Kidney (tissue), 13 donors: ENCODE measurements at regions not wholly inside any gene's neighbourhood (a gene's known extent, or its start where the extent isn't known, plus 50 kb on each side); places are given as distances from the start of the nearest gene placed in this dataset.
A peak's percentile ranks its signal among the peaks of the same experiment; 100 is the strongest.

Experiments used
- DNase-seq, 5 donors: peaks; one replicate each; pipeline ENCODE4 v3.0.0-alpha.2; 2013 to 2020
- FAIRE-seq: peaks from 2 replicates; lab custom pipeline; 2012; peaks lifted over from hg19 to GRCh38; lab: Jason Lieb, UNC
- H3K27ac ChIP-seq, 2 donors: one replicate each; pipeline ENCODE4 v1.7.0; 2013; ENCODE audit warnings: low read depth in 2 of 2, low read length in 2 of 2, inconsistent platforms in 1 of 2
- H3K27me3 ChIP-seq: one replicate; pipeline ENCODE4 v1.7.1; 2013; ENCODE audit warnings: low read length, inconsistent platforms; ENCODE audit not compliant: control insufficient read depth, insufficient read depth
- H3K36me3 ChIP-seq, 3 donors: one replicate each; pipeline versions ENCODE4 v1.7.0 to v1.7.1; 2013; ENCODE audit warnings: low read length in 3 of 3, control low read depth in 1 of 3, inconsistent platforms in 1 of 3; ENCODE audit not compliant: insufficient read depth in 3 of 3, control insufficient read depth in 2 of 3
- H3K4me1 ChIP-seq, 3 donors: one replicate each; pipeline versions ENCODE4 v1.7.0 to v1.7.1; 2013; ENCODE audit warnings: low read length in 3 of 3, inconsistent platforms in 1 of 3, low read depth in 1 of 3; ENCODE audit not compliant: control insufficient read depth in 2 of 3, insufficient read depth in 2 of 3
- H3K4me3 ChIP-seq, 3 donors: one replicate each; pipeline versions ENCODE4 v1.7.0 to v1.8.1; 2013; ENCODE audit warnings: low read length in 3 of 3, control low read depth in 1 of 3, inconsistent platforms in 1 of 3
- H3K9ac ChIP-seq, 3 donors: one replicate each; pipeline versions ENCODE4 v1.7.0 to v1.7.1; 2013; ENCODE audit warnings: low read length in 3 of 3, control low read depth in 1 of 3, inconsistent platforms in 1 of 3
- H3K9me3 ChIP-seq, 3 donors: one replicate each; pipeline versions ENCODE4 v1.7.0 to v1.7.1; 2013; ENCODE audit warnings: low read length in 3 of 3, control low read depth in 1 of 3, inconsistent platforms in 1 of 3; ENCODE audit not compliant: control insufficient read depth in 2 of 3, insufficient read depth in 1 of 3
- CTCF ChIP-seq: IDR thresholded peaks from 3 replicates; pipeline ENCODE4 v1.5.1; 2012; ENCODE audit warnings: mild to moderate bottlenecking, moderate library complexity, borderline replicate concordance; ENCODE audit not compliant: insufficient read depth; ENCODE audit errors: extremely low read depth
- intact Hi-C: fragments of 100-400 bp; cut with DNase I; formaldehyde crosslinking; loops from one replicate; pipeline ENCODE4 v1.11.1; 2022
- donor health status: control.
- donor health status: control.
- donor health status: control.
- donor health status: control.
- donor health status: control.
- donor health status: DM: yes; HTN: yes; CAD: no.
- donor health status: Normal renal cell carcinoma (clear cell type).

GRCh38 chr2:16036951-16037350, 96.6 kb downstream of the MYCN start:
- Histone ChIP-seq H3K27ac (no peak overlapping the region), H3K27me3 (no peaks in the 10 kb centered on the region), H3K4me3 (no peak overlapping the region), H3K4me1 (no peaks in the 10 kb centered on the region), H3K9me3 (no peaks in the 10 kb centered on the region), H3K36me3 (no peaks in the 10 kb centered on the region), H3K9ac (no peak overlapping the region)
- FAIRE-seq (no peak), DNase-seq (no peak)
- intact Hi-C loops: no loop called here
- no peak for TF ChIP-seq CTCF

- H3K27me3 ChIP-seq: no peaks in the 10 kb centered on the region
- DNase-seq: peak in 1 of 5 donors; percentile 17
- TF ChIP-seq CTCF: no peak
- H3K27ac ChIP-seq: no peak overlapping the region
- no peaks in the 10 kb centered on the region for H3K4me1 ChIP-seq
- FAIRE-seq: no peak
- H3K9ac ChIP-seq: no peak overlapping the region
- H3K4me3 ChIP-seq: no peak overlapping the region
- intact Hi-C loops: no loop called here
- no peaks in the 10 kb centered on the region for H3K36me3 ChIP-seq
- no peaks in the 10 kb centered on the region for H3K9me3 ChIP-seq
Observed at GRCh38 chr2:16035747-16036745, 95.7 kb downstream of the MYCN start.

GRCh38 chr2:16034975-16035746, 94.8 kb downstream of the MYCN start:
- DNase-seq: no peak
- intact Hi-C loops: no loop called here
- FAIRE-seq: no peak
- Histone ChIP-seq H3K9ac (no peak overlapping the region), H3K36me3 (no peaks in the 10 kb centered on the region), H3K27ac (no peak overlapping the region), H3K4me3 (no peak overlapping the region), H3K4me1 (no peaks in the 10 kb centered on the region), H3K27me3 (no peaks in the 10 kb centered on the region), H3K9me3 (no peaks in the 10 kb centered on the region)
- no peak for TF ChIP-seq CTCF
